Prostate gland (tissue), 2 donors: ENCODE measurements at regions not wholly inside any gene's neighbourhood (a gene's known extent, or its start where the extent isn't known, plus 50 kb on each side); places are given as distances from the start of the nearest gene placed in this dataset.

Source experiments
- DNase-seq: peaks from one replicate; pipeline ENCODE4 v3.0.0-alpha.2; 2019; ENCODE audit warnings: low spot score
- H3K27ac ChIP-seq, 2 donors: fragments of 200-600 bp; sonication (generic); 2 replicates each; pipeline ENCODE4 v1.5.1; 2017 to 2019
- H3K27me3 ChIP-seq: fragments of 200-600 bp; sonication (generic); replicated peaks from 2 replicates; pipeline ENCODE4 v1.5.1; 2019; ENCODE audit not compliant: insufficient read depth
- H3K36me3 ChIP-seq, 2 donors: fragments of 200-600 bp; sonication (generic); 1 replicate in 1 of 2; 2 replicates in 1 of 2; pipeline versions ENCODE4 v1.5.1 to v1.8.1; 2017 to 2019
- H3K4me1 ChIP-seq: fragments of 200-600 bp; sonication (generic); replicated peaks from 2 replicates; pipeline ENCODE4 v1.5.1; 2019
- H3K4me3 ChIP-seq, 2 donors: fragments of 200-600 bp; sonication (generic); 2 replicates each; pipeline ENCODE4 v1.5.1; 2017 to 2019
- H3K9me3 ChIP-seq: fragments of 200-600 bp; sonication (generic); 2 replicates; pipeline ENCODE4 v1.5.1; 2017
- POLR2A ChIP-seq: fragments of 450-650 bp; IDR thresholded peaks from one replicate; pipeline ENCODE4 v1.6.1; 2016; ENCODE audit warnings: antibody characterized with exemption, mild to moderate bottlenecking
- POLR2AphosphoS5 ChIP-seq: sonication (generic); formaldehyde crosslinking; IDR thresholded peaks from one replicate; pipeline ENCODE4 v1.6.1; 2017; ENCODE audit warnings: antibody characterized with exemption
- WGBS: methylation state at CpG from one replicate; pipeline ENCODE4 v1.1.5; 2018; 5-methylcytosine and 5-hydroxymethylcytosine counted together
- intact Hi-C: fragments of 100-400 bp; cut with DNase I; formaldehyde crosslinking; loops from one replicate; pipeline ENCODE4 v1.14.2; 2022
- TF ChIP-seq, protein P1 (sequence below), 4 experiments: fragments of 200-600 bp in 2 of 4; fragments of 450-650 bp in 2 of 4; sonication (generic) in 2 of 4; IDR thresholded peaks; 1 replicate in 3 of 4; 2 replicates in 1 of 4; pipeline ENCODE4 v1.5.1; 2016 to 2019; ENCODE audit warnings: antibody characterized with exemption in 4 of 4, mild to moderate bottlenecking in 2 of 4, moderate library complexity in 2 of 4

DNA sequence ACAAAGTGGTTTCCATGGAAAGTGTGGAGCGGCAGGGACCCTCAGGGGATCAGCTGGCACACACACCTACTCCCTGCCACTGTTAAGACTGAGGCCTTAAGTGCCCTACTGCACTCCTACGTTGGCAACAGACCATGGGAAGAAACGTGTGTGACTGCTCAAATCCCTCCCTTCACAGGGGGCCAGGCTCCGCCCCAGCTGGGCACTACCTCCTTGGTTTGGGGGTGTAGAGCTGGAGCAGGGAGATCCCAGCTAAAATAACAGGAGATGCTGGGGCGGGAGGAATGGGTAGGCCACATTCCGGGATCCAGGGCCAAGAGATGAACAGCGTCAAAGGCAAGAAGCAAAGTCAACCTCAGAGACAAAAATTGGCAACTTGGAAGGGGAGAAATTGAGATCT is 231.0 kb downstream of the EN1 start:
- 93% methylated on average over 7 of the region's 7 CpGs for WGBS
- H3K36me3 ChIP-seq: no peaks in the 10 kb centered on the region
- no peak overlapping the region for H3K27ac ChIP-seq
- DNase-seq: no peak
- no peaks in the 10 kb centered on the region for H3K27me3 ChIP-seq
- TF ChIP-seq, protein P1, sequence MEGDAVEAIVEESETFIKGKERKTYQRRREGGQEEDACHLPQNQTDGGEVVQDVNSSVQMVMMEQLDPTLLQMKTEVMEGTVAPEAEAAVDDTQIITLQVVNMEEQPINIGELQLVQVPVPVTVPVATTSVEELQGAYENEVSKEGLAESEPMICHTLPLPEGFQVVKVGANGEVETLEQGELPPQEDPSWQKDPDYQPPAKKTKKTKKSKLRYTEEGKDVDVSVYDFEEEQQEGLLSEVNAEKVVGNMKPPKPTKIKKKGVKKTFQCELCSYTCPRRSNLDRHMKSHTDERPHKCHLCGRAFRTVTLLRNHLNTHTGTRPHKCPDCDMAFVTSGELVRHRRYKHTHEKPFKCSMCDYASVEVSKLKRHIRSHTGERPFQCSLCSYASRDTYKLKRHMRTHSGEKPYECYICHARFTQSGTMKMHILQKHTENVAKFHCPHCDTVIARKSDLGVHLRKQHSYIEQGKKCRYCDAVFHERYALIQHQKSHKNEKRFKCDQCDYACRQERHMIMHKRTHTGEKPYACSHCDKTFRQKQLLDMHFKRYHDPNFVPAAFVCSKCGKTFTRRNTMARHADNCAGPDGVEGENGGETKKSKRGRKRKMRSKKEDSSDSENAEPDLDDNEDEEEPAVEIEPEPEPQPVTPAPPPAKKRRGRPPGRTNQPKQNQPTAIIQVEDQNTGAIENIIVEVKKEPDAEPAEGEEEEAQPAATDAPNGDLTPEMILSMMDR (IDR thresholded peaks at IDR 0.05): no peak
- TF ChIP-seq POLR2AphosphoS5 (no peak), POLR2A (no peak)
- H3K4me3 ChIP-seq: no peak overlapping the region
- H3K4me1 ChIP-seq: no peaks in the 10 kb centered on the region
- H3K9me3 ChIP-seq: no peaks in the 10 kb centered on the region
- intact Hi-C loops: no loop called here

- intact Hi-C loops: no loop called here
- Histone ChIP-seq H3K36me3 (no peaks in the 10 kb centered on the region), H3K4me3 (no peak overlapping the region), H3K4me1 (no peaks in the 10 kb centered on the region), H3K9me3 (no peaks in the 10 kb centered on the region), H3K27ac (no peak overlapping the region), H3K27me3 (no peaks in the 10 kb centered on the region)
- TF ChIP-seq POLR2A: no peak
- TF ChIP-seq, protein P1 (IDR thresholded peaks at IDR 0.05): no peak
- no peak for TF ChIP-seq POLR2AphosphoS5
- 10% methylated on average over 8 of the region's 8 CpGs for WGBS
- no peak for DNase-seq
These were observed 232.6 kb downstream of the EN1 start for GRCh38 chr2:118614841-118615271.

DNA sequence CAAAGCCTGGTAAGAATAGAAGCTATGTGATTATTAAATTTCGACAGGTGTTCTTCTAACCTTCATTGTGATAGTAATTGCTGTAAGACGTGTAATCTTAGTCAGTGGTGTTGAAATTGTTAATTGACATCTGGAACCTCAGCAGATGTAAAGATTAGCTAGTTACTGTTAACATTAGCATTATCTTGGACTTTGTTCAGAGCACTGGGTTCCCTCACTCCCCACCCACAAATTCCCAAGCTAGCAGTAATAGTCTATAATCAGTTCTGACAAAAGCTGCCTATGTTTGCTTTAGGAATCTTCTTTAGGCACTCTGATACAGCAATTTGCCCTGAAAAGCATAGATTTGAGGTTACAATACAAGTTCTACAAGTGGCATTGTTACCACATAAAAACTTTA is 233.7 kb downstream of the EN1 start:
- H3K36me3 ChIP-seq: no peaks in the 10 kb centered on the region
- no peaks in the 10 kb centered on the region for H3K27me3 ChIP-seq
- H3K27ac ChIP-seq: no peak overlapping the region
- H3K4me1 ChIP-seq: no peaks in the 10 kb centered on the region
- TF ChIP-seq, protein P1 (IDR thresholded peaks at IDR 0.05): no peak
- TF ChIP-seq POLR2A: no peak
- TF ChIP-seq POLR2AphosphoS5: no peak
- DNase-seq: no peak
- no peak overlapping the region for H3K4me3 ChIP-seq
- 28% methylated on average over 2 of the region's 2 CpGs for WGBS
- intact Hi-C loops: no loop called here
- no peaks in the 10 kb centered on the region for H3K9me3 ChIP-seq

GRCh38 chr2:118611691-118612090 is 235.8 kb downstream of the EN1 start:
- H3K4me3 ChIP-seq: no peak overlapping the region
- intact Hi-C loops: no loop called here
- DNase-seq: no peak
- no peak overlapping the region for H3K27ac ChIP-seq
- WGBS: 80% methylated on average over 2 of the region's 2 CpGs
- H3K36me3 ChIP-seq: no peaks in the 10 kb centered on the region
- no peaks in the 10 kb centered on the region for H3K27me3 ChIP-seq
- H3K4me1 ChIP-seq: no peaks in the 10 kb centered on the region
- TF ChIP-seq, protein P1 (IDR thresholded peaks at IDR 0.05): no peak
- TF ChIP-seq POLR2AphosphoS5 (no peak), POLR2A (no peak)
- H3K9me3 ChIP-seq: no peaks in the 10 kb centered on the region

- intact Hi-C loops: no loop called here
- no peak overlapping the region for H3K27ac ChIP-seq
- DNase-seq: no peak
- no peaks in the 10 kb centered on the region for H3K36me3 ChIP-seq
- no peaks in the 10 kb centered on the region for H3K4me1 ChIP-seq
- no peaks in the 10 kb centered on the region for H3K9me3 ChIP-seq
- no peaks in the 10 kb centered on the region for H3K27me3 ChIP-seq
- no peak for TF ChIP-seq POLR2A
- TF ChIP-seq POLR2AphosphoS5: no peak
- TF ChIP-seq, protein P1 (IDR thresholded peaks at IDR 0.05): no peak
- no peak overlapping the region for H3K4me3 ChIP-seq
- 73% methylated on average over 4 of the region's 4 CpGs for WGBS
These were observed 238.3 kb downstream of the EN1 start for GRCh38 chr2:118609138-118609537.
